T-helper 2 cell treated with Interferon-gamma antibody and Interleukin-4, amounts not matched to agents 5 μg/mL and 100 μg/mL, for 36 hours (primary cell): ENCODE measurements at regions not wholly inside any gene's neighbourhood (a gene's known extent, or its start where the extent isn't known, plus 50 kb on each side); places are given as distances from the start of the nearest gene placed in this dataset.

ENCODE experiments used
- DNase-seq: peaks from one replicate; pipeline ENCODE4 v3.0.0; 2021; ENCODE audit warnings: low spot score
- H3K27ac Mint-ChIP-seq: one replicate; pipeline ENCODE4 v1.8.0; 2021; ENCODE audit warnings: mild to moderate bottlenecking, mixed read lengths
- H3K27me3 Mint-ChIP-seq: one replicate; pipeline ENCODE4 v1.8.0; 2021; ENCODE audit warnings: low read depth, mixed read lengths
- H3K36me3 Mint-ChIP-seq: one replicate; pipeline ENCODE4 v1.8.0; 2021; ENCODE audit warnings: low read depth, mixed read lengths
- H3K4me1 Mint-ChIP-seq: one replicate; pipeline ENCODE4 v1.8.0; 2021; ENCODE audit warnings: low read depth, mixed read lengths
- H3K4me3 Mint-ChIP-seq: one replicate; pipeline ENCODE4 v1.8.0; 2022; ENCODE audit warnings: mild to moderate bottlenecking, moderate library complexity, mixed read lengths
- H3K9me3 Mint-ChIP-seq: one replicate; pipeline ENCODE4 v1.8.0; 2021; ENCODE audit warnings: mixed read lengths

GRCh38 chr7:156079156-156079555 lies 266.9 kb upstream of the SHH start:
- H3K4me1 Mint-ChIP-seq = no peaks in the 10 kb centered on the region
- no peak overlapping the region for H3K27ac Mint-ChIP-seq
- no peak overlapping the region for H3K4me3 Mint-ChIP-seq
- no peaks in the 10 kb centered on the region for H3K27me3 Mint-ChIP-seq
- H3K9me3 Mint-ChIP-seq = no peaks in the 10 kb centered on the region
- H3K36me3 Mint-ChIP-seq = no peaks in the 10 kb centered on the region
- DNase-seq = no peak

GRCh38 chr7:156074982-156075615 lies 262.8 kb upstream of the SHH start:
- Mint-ChIP-seq H3K27ac (no peak overlapping the region), H3K4me3 (no peak overlapping the region), H3K27me3 (no peaks in the 10 kb centered on the region), H3K9me3 (no peaks in the 10 kb centered on the region), H3K4me1 (no peaks in the 10 kb centered on the region), H3K36me3 (no peaks in the 10 kb centered on the region)
- DNase-seq = no peak

- peaks cover under 1% of the 10 kb centered on the region for H3K27me3 Mint-ChIP-seq
- DNase-seq = no peak
- H3K36me3 Mint-ChIP-seq = no peaks in the 10 kb centered on the region
- no peaks in the 10 kb centered on the region for H3K9me3 Mint-ChIP-seq
- no peak overlapping the region for H3K4me3 Mint-ChIP-seq
- no peaks in the 10 kb centered on the region for H3K4me1 Mint-ChIP-seq
- no peak overlapping the region for H3K27ac Mint-ChIP-seq
Measured at GRCh38 chr7:156074084-156074483, 261.8 kb upstream of the SHH start.

- Mint-ChIP-seq H3K36me3 (no peaks in the 10 kb centered on the region), H3K4me1 (no peaks in the 10 kb centered on the region), H3K9me3 (no peaks in the 10 kb centered on the region), H3K27ac (no peak overlapping the region), H3K4me3 (no peak overlapping the region), H3K27me3 (peaks cover 2% of the 10 kb centered on the region)
- no peak for DNase-seq
Measured at GRCh38 chr7:156073366-156074052, 261.2 kb upstream of the SHH start.

GRCh38 chr7:156071612-156072011 lies 259.3 kb upstream of the SHH start:
- no peaks in the 10 kb centered on the region for H3K4me1 Mint-ChIP-seq
- DNase-seq = no peak
- peaks cover 2% of the 10 kb centered on the region for H3K27me3 Mint-ChIP-seq
- H3K9me3 Mint-ChIP-seq = no peaks in the 10 kb centered on the region
- H3K36me3 Mint-ChIP-seq = no peaks in the 10 kb centered on the region
- no peak overlapping the region for H3K27ac Mint-ChIP-seq
- no peak overlapping the region for H3K4me3 Mint-ChIP-seq

GRCh38 chr7:156069891-156070290 lies 257.6 kb upstream of the SHH start:
- no peaks in the 10 kb centered on the region for H3K4me1 Mint-ChIP-seq
- no peak for DNase-seq
- no peak overlapping the region for H3K27ac Mint-ChIP-seq
- H3K9me3 Mint-ChIP-seq = no peaks in the 10 kb centered on the region
- H3K36me3 Mint-ChIP-seq = no peaks in the 10 kb centered on the region
- no peak overlapping the region for H3K4me3 Mint-ChIP-seq
- H3K27me3 Mint-ChIP-seq = peaks cover 2% of the 10 kb centered on the region

- Mint-ChIP-seq H3K4me3 (no peak overlapping the region), H3K9me3 (no peaks in the 10 kb centered on the region), H3K36me3 (no peaks in the 10 kb centered on the region), H3K4me1 (no peaks in the 10 kb centered on the region), H3K27me3 (peaks cover 2% of the 10 kb centered on the region), H3K27ac (no peak overlapping the region)
- DNase-seq = no peak
Measured at GRCh38 chr7:156067156-156067555, 254.9 kb upstream of the SHH start.

GRCh38 chr7:156065400-156065799 lies 253.1 kb upstream of the SHH start:
- Mint-ChIP-seq H3K4me3 (no peak overlapping the region), H3K4me1 (no peaks in the 10 kb centered on the region), H3K27ac (no peak overlapping the region), H3K9me3 (peaks cover 9% of the 10 kb centered on the region), H3K27me3 (peaks cover 2% of the 10 kb centered on the region), H3K36me3 (no peaks in the 10 kb centered on the region)
- DNase-seq = no peak

GRCh38 chr7:156064971-156065386 lies 252.7 kb upstream of the SHH start:
- Mint-ChIP-seq H3K4me3 (no peak overlapping the region), H3K4me1 (no peaks in the 10 kb centered on the region), H3K27me3 (peaks cover 2% of the 10 kb centered on the region), H3K9me3 (peaks cover 13% of the 10 kb centered on the region), H3K27ac (no peak overlapping the region), H3K36me3 (no peaks in the 10 kb centered on the region)
- DNase-seq = no peak

GRCh38 chr7:156063241-156063810 lies 251.1 kb upstream of the SHH start:
- Mint-ChIP-seq H3K4me1 (no peaks in the 10 kb centered on the region), H3K36me3 (no peaks in the 10 kb centered on the region), H3K4me3 (no peak overlapping the region), H3K9me3 (peaks cover 13% of the 10 kb centered on the region), H3K27me3 (no peaks in the 10 kb centered on the region), H3K27ac (no peak overlapping the region)
- no peak for DNase-seq

- Mint-ChIP-seq H3K27ac (no peak overlapping the region), H3K4me3 (no peak overlapping the region), H3K4me1 (no peaks in the 10 kb centered on the region), H3K27me3 (no peaks in the 10 kb centered on the region), H3K9me3 (peaks cover 13% of the 10 kb centered on the region), H3K36me3 (no peaks in the 10 kb centered on the region)
- DNase-seq = no peak
Measured at GRCh38 chr7:156062286-156062685, 250.0 kb upstream of the SHH start.

GRCh38 chr7:156061689-156062255 lies 249.5 kb upstream of the SHH start:
- H3K4me3 Mint-ChIP-seq = no peak overlapping the region
- no peak for DNase-seq
- H3K9me3 Mint-ChIP-seq = peaks cover 13% of the 10 kb centered on the region
- no peaks in the 10 kb centered on the region for H3K36me3 Mint-ChIP-seq
- no peak overlapping the region for H3K27ac Mint-ChIP-seq
- no peaks in the 10 kb centered on the region for H3K27me3 Mint-ChIP-seq
- no peaks in the 10 kb centered on the region for H3K4me1 Mint-ChIP-seq

GRCh38 chr7:156060925-156061324 lies 248.7 kb upstream of the SHH start:
- no peak overlapping the region for H3K27ac Mint-ChIP-seq
- no peaks in the 10 kb centered on the region for H3K27me3 Mint-ChIP-seq
- H3K9me3 Mint-ChIP-seq = peaks cover 13% of the 10 kb centered on the region
- no peak overlapping the region for H3K4me3 Mint-ChIP-seq
- H3K36me3 Mint-ChIP-seq = no peaks in the 10 kb centered on the region
- H3K4me1 Mint-ChIP-seq = no peaks in the 10 kb centered on the region
- no peak for DNase-seq

- H3K36me3 Mint-ChIP-seq = no peaks in the 10 kb centered on the region
- H3K27me3 Mint-ChIP-seq = no peaks in the 10 kb centered on the region
- no peak for DNase-seq
- no peak overlapping the region for H3K27ac Mint-ChIP-seq
- H3K4me1 Mint-ChIP-seq = no peaks in the 10 kb centered on the region
- peaks cover 13% of the 10 kb centered on the region for H3K9me3 Mint-ChIP-seq
- H3K4me3 Mint-ChIP-seq = no peak overlapping the region
Measured at GRCh38 chr7:156059369-156059768, 247.1 kb upstream of the SHH start.
